DOHH2 (cell line): ENCODE measurements at regions not wholly inside any gene's neighbourhood (a gene's known extent, or its start where the extent isn't known, plus 50 kb on each side); places are given as distances from the start of the nearest gene placed in this dataset.

Experiments used
- H3F3A ChIP-seq: fragments of 200-600 bp; sonication (generic), shearing (Covaris generic); 2 replicates; pipeline ENCODE4 v1.6.0; 2016; ENCODE audit warnings: antibody characterized with exemption, mild to moderate bottlenecking; ENCODE audit not compliant: control insufficient read depth, insufficient read depth
- H3K27ac ChIP-seq: fragments of 200-600 bp; sonication (generic); 2 replicates; pipeline ENCODE4 v1.5.1; 2014; ENCODE audit warnings: low read depth, mild to moderate bottlenecking, low read length, moderate library complexity
- H3K27me3 ChIP-seq: fragments of 200-600 bp; sonication (generic); 2 replicates; pipeline ENCODE4 v1.6.1; 2014; ENCODE audit warnings: mild to moderate bottlenecking, low read length, mixed read lengths; ENCODE audit not compliant: control insufficient read depth
- H3K36me3 ChIP-seq: fragments of 200-600 bp; sonication (generic); 2 replicates; pipeline ENCODE4 v1.6.1; 2014; ENCODE audit warnings: mild to moderate bottlenecking, low read length, moderate library complexity, mixed read lengths; ENCODE audit not compliant: control insufficient read depth
- H3K4me1 ChIP-seq: fragments of 200-600 bp; sonication (generic); 2 replicates; pipeline ENCODE4 v1.6.1; 2014; ENCODE audit warnings: mild to moderate bottlenecking, low read length, mixed read lengths; ENCODE audit not compliant: control insufficient read depth
- H3K4me2 ChIP-seq: fragments of 200-600 bp; sonication (generic); 2 replicates; pipeline ENCODE4 v1.6.0; 2014; ENCODE audit warnings: mild to moderate bottlenecking, low read length, moderate library complexity
- H3K4me3 ChIP-seq: fragments of 200-600 bp; sonication (generic); 2 replicates; pipeline ENCODE4 v1.5.1; 2014; ENCODE audit warnings: mild to moderate bottlenecking, low read length, mixed read lengths
- H3K79me2 ChIP-seq: fragments of 200-600 bp; sonication (generic); 2 replicates; pipeline ENCODE4 v1.6.1; 2014; ENCODE audit warnings: mild to moderate bottlenecking, low read length, mixed read lengths; ENCODE audit not compliant: control insufficient read depth
- H3K9me2 ChIP-seq: fragments of 200-600 bp; sonication (generic); replicated peaks from 2 replicates; pipeline ENCODE4 v1.6.1; 2014; ENCODE audit warnings: mild to moderate bottlenecking, low read length, mixed read lengths; ENCODE audit not compliant: control insufficient read depth
- H3K9me3 ChIP-seq: fragments of 200-600 bp; sonication (generic); 2 replicates; pipeline ENCODE4 v1.6.1; 2014; ENCODE audit warnings: antibody characterized with exemption, low read length, mixed read lengths; ENCODE audit not compliant: control insufficient read depth, insufficient read depth
- H4K20me1 ChIP-seq: fragments of 200-600 bp; sonication (generic); 2 replicates; pipeline ENCODE4 v1.6.0; 2014; ENCODE audit warnings: low read depth, mild to moderate bottlenecking, antibody characterized with exemption, low read length, moderate library complexity; ENCODE audit not compliant: control insufficient read depth, insufficient read depth
- EZH2phosphoT487 ChIP-seq: fragments of 200-600 bp; sonication (generic); IDR thresholded peaks from 2 replicates; pipeline ENCODE4 v1.6.1; 2017; ENCODE audit warnings: borderline replicate concordance, mild to moderate bottlenecking, antibody characterized with exemption, low read length, moderate library complexity, mixed read lengths
- TF ChIP-seq, protein P1 (sequence below): fragments of 200-600 bp; sonication (generic); IDR thresholded peaks from one replicate; pipeline ENCODE4 v1.5.1; 2014; ENCODE audit warnings: antibody characterized with exemption, mild to moderate bottlenecking, low read depth, low read length; ENCODE audit not compliant: poor library complexity, severe bottlenecking

DNA sequence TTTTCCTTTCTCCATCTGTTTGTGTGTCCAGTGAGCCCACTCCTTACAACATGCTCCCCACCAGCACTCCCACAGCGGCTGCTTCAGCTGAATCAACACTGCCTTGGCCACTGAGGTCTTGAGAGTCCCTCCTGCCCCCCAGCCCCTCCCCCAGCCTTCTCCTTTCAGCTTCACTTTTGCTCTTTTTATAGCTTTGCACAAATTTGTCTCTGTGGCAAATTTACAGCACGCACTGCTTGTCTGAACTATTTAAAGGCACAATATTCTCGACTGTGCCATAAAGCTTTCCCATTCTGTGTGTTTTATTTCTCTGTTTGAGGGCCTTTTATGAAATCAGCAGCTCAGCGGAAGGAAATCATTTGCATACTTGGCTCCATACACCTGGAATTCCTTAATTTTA is 579.3 kb downstream of the TOX3 start:
- H3K9me2 ChIP-seq = no peaks in the 10 kb centered on the region
- TF ChIP-seq, protein P1, sequence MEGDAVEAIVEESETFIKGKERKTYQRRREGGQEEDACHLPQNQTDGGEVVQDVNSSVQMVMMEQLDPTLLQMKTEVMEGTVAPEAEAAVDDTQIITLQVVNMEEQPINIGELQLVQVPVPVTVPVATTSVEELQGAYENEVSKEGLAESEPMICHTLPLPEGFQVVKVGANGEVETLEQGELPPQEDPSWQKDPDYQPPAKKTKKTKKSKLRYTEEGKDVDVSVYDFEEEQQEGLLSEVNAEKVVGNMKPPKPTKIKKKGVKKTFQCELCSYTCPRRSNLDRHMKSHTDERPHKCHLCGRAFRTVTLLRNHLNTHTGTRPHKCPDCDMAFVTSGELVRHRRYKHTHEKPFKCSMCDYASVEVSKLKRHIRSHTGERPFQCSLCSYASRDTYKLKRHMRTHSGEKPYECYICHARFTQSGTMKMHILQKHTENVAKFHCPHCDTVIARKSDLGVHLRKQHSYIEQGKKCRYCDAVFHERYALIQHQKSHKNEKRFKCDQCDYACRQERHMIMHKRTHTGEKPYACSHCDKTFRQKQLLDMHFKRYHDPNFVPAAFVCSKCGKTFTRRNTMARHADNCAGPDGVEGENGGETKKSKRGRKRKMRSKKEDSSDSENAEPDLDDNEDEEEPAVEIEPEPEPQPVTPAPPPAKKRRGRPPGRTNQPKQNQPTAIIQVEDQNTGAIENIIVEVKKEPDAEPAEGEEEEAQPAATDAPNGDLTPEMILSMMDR = no peak
- no peak overlapping the region for H3K4me3 ChIP-seq
- H3K79me2 ChIP-seq = no peaks in the 10 kb centered on the region
- no peak overlapping the region for H3K27ac ChIP-seq
- no peaks in the 10 kb centered on the region for H3K36me3 ChIP-seq
- no peak overlapping the region for H3K4me2 ChIP-seq
- H3K9me3 ChIP-seq = no peaks in the 10 kb centered on the region
- H3F3A ChIP-seq = no peaks in the 10 kb centered on the region
- no peaks in the 10 kb centered on the region for H3K27me3 ChIP-seq
- no peaks in the 10 kb centered on the region for H4K20me1 ChIP-seq
- H3K4me1 ChIP-seq = no peaks in the 10 kb centered on the region

DNA sequence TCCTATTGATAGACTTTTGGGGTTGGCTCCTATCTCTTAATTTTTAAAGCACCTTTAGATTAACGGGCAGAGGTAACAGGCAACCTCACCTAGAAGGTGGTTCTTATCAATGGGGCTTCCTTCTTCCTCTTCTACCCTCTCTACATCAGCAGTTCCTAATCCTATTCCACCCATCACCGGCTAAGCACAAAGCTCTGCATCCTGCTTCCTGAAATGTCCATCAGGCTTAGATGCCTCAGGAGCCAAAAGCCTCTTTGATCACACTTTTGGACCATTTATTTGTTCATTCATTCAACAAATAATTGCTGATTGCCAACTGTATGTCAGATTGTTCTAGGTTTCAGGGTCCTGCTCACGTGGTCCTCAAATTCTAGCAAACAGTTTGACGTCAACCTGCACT is 586.0 kb downstream of the TOX3 start:
- Histone ChIP-seq H3K9me2 (no peaks in the 10 kb centered on the region), H3F3A (no peaks in the 10 kb centered on the region), H3K9me3 (no peaks in the 10 kb centered on the region), H3K4me3 (no peak overlapping the region), H3K27ac (no peak overlapping the region), H3K4me2 (no peak overlapping the region), H3K4me1 (no peaks in the 10 kb centered on the region), H3K36me3 (no peaks in the 10 kb centered on the region), H3K79me2 (no peaks in the 10 kb centered on the region), H3K27me3 (no peaks in the 10 kb centered on the region), H4K20me1 (no peaks in the 10 kb centered on the region)
- TF ChIP-seq EZH2phosphoT487 = no peak
- TF ChIP-seq, protein P1 = no peak

DNA sequence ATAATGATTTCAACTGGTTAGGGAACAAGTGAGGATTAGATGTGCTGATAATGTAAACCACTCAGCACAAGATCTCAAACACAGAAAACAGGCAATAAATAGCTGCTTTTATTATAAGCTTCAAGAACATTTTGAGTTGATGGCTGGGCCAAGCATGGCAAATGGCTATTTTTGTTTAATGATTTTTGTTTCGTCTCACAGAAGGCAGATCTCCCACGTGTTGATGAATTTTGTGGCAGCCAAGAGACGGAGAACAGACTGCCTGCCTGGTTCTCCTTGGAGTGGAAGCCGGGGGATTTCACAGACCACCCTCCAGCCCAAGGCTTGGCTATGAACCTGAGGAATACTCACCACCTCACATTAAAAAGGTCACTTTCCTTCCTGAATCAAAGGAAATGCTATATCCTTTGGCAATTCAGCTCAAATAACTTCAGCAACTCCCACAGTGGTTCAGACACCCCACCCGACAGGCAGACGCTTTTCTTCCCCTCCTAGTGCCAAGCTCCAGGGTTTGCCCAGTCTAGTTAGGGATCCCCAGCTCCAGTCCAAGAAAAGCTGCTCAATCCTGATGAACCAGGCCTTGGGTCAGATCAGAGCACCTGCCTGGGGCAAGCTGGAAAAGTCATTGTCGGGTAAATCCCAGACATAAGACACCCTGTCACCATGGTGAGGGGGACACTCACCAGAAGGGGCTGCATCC is 593.5 kb downstream of the TOX3 start:
- Histone ChIP-seq H3K27ac (no peak overlapping the region), H3K4me2 (no peak overlapping the region), H3K4me3 (no peak overlapping the region), H4K20me1 (no peaks in the 10 kb centered on the region), H3K36me3 (no peaks in the 10 kb centered on the region), H3F3A (no peaks in the 10 kb centered on the region), H3K4me1 (no peaks in the 10 kb centered on the region), H3K27me3 (no peaks in the 10 kb centered on the region), H3K9me3 (no peaks in the 10 kb centered on the region), H3K79me2 (no peaks in the 10 kb centered on the region), H3K9me2 (no peaks in the 10 kb centered on the region)
- TF ChIP-seq, protein P1 = no peak
- TF ChIP-seq EZH2phosphoT487 = no peak
